ENCODE measurements at regions not wholly inside any gene's neighbourhood (a gene's known extent, or its start where the extent isn't known, plus 50 kb on each side); places are given as distances from the start of the nearest gene placed in this dataset.

- TF ChIP-seq CTCF (IDR thresholded peaks at IDR 0.05 in 4 of 5, conservative IDR thresholded peaks at IDR 0.05 in 1 of 5) (no peak), POLR2A (IDR thresholded peaks at IDR 0.05) (no peak)
Measured at GRCh38 chr18:61720496-61720895, 172.3 kb downstream of the RNF152 start.

Data from gastrocnemius medialis (tissue), 4 donors.